Sigmoid colon (tissue), 4 donors: ENCODE measurements at regions not wholly inside any gene's neighbourhood (a gene's known extent, or its start where the extent isn't known, plus 50 kb on each side); places are given as distances from the start of the nearest gene placed in this dataset.

Source experiments
- CTCF ChIP-seq, 4 experiments: fragments of 450-650 bp in 3 of 4; fragments of 200-600 bp in 1 of 4; IDR thresholded peaks; one replicate each; pipeline ENCODE4 v1.5.1; 2016 to 2019; ENCODE audit warnings: antibody characterized with exemption in 4 of 4, mild to moderate bottlenecking in 3 of 4, moderate library complexity in 2 of 4
- EP300 ChIP-seq, 4 donors: sonication (generic); formaldehyde crosslinking; IDR thresholded peaks; one replicate each; pipeline ENCODE4 v1.6.1; 2017; ENCODE audit warnings: antibody characterized with exemption in 4 of 4
- POLR2A ChIP-seq, 2 donors: fragments of 450-650 bp; IDR thresholded peaks; one replicate each; pipeline ENCODE4 v1.6.1; 2016; ENCODE audit warnings: antibody characterized with exemption in 2 of 2, mild to moderate bottlenecking in 2 of 2, moderate library complexity in 2 of 2

GRCh38 chr4:180789929-180790328 lies 1453.3 kb upstream of the TENM3 start:
- TF ChIP-seq POLR2A (IDR thresholded peaks at IDR 0.05) (no peak), CTCF (IDR thresholded peaks at IDR 0.05) (no peak), EP300 (IDR thresholded peaks at IDR 0.05) (no peak)
